ENCODE measurements at regions not wholly inside any gene's neighbourhood (a gene's known extent, or its start where the extent isn't known, plus 50 kb on each side); places are given as distances from the start of the nearest gene placed in this dataset.

GRCh38 chr18:38067086-38067485 is 501.5 kb upstream of the CELF4 start:
- Histone ChIP-seq H4K5ac (ENCODE audit: insufficient read length, low read depth, low read length) (no peak overlapping the region), H3K56ac (replicated peaks; ENCODE audit: insufficient read length, low read depth, low read length) (no peak overlapping the region), H3K18ac (ENCODE audit: extremely low read depth, low read length) (no peak overlapping the region), H4K8ac (ENCODE audit: extremely low read depth, insufficient read depth, low read length) (no peak overlapping the region), H2BK120ac (replicated peaks; ENCODE audit: low read depth, low read length) (no peak overlapping the region), H3K4ac (replicated peaks; ENCODE audit: insufficient read length, low read depth, low read length) (no peak overlapping the region), H3K14ac (ENCODE audit: insufficient read length) (no peak overlapping the region), H3K9ac (replicated peaks in 1 of 4; ENCODE audit: extremely low read depth in 1 of 4, low read depth in 3 of 4, low read length in 3 of 4) (no peak overlapping the region), H2BK15ac (ENCODE audit: low read length) (no peak overlapping the region), H3K4me2 (ENCODE audit: insufficient read depth in 1 of 2, low read depth in 2 of 2, low read length in 2 of 2) (no peak overlapping the region), H3K23me2 (ENCODE audit: low read depth, low read length) (no peaks in the 10 kb centered on the region), H3K23ac (ENCODE audit: insufficient read length) (no peak overlapping the region), H3K36me3 (ENCODE audit: control insufficient read depth in 2 of 4, insufficient read depth in 4 of 4, low read length in 3 of 4) (no peaks in the 10 kb centered on the region), H3K4me1 (replicated peaks in 1 of 4; ENCODE audit: control insufficient read depth in 3 of 4, insufficient read depth in 4 of 4, low read length in 3 of 4) (no peaks in the 10 kb centered on the region), H2BK12ac (ENCODE audit: low read depth, low read length) (no peak overlapping the region), H4K20me1 (replicated peaks in 1 of 2; ENCODE audit: control insufficient read depth in 1 of 2, insufficient read depth in 2 of 2, low read length in 2 of 2) (no peaks in the 10 kb centered on the region), H3K79me1 (ENCODE audit: low read depth, low read length) (no peaks in the 10 kb centered on the region), H2AK5ac (ENCODE audit: low read depth, low read length) (no peak overlapping the region), H2BK20ac (ENCODE audit: low read length) (no peak overlapping the region), H3K4me3 (ENCODE audit: extremely low read depth in 1 of 4, insufficient read depth in 2 of 4, low read depth in 3 of 4, low read length in 4 of 4) (no peak overlapping the region), H4K91ac (replicated peaks; ENCODE audit: insufficient read length, low read length) (no peak overlapping the region), H2BK5ac (ENCODE audit: low read depth, low read length) (no peak overlapping the region), H3K27me3 (replicated peaks in 1 of 4; ENCODE audit: control insufficient read depth in 3 of 4, extremely low read depth in 1 of 4, insufficient read depth in 3 of 4, low read length in 3 of 4) (no peaks in the 10 kb centered on the region), H3K9me3 (ENCODE audit: insufficient read depth in 2 of 2, low read depth in 1 of 2, low read length in 1 of 2) (peaks cover 0 to 4% of the 10 kb centered on the region in 2 experiments; a peak in 1 of 4 replicates), H2AFZ (ENCODE audit: low read length) (no peak overlapping the region), H3K27ac (ENCODE audit: low read depth, low read length) (no peak overlapping the region), H3K79me2 (ENCODE audit: control insufficient read depth in 1 of 2, insufficient read depth in 2 of 2, low read length in 2 of 2) (no peaks in the 10 kb centered on the region)
- POLR2A ChIA-PET (ENCODE audit: partially characterized antibody): no interaction called here
- WGBS, 2 experiments (ENCODE audit: extremely low coverage in 1 of 2, insufficient coverage in 1 of 2, insufficient read length in 1 of 2, insufficient replicate concordance in 2 of 2, low coverage in 1 of 2, low lambda C conversion rate in 2 of 2, missing lambda C conversion rate in 1 of 2): 95% methylated on average over 1 of the region's 1 CpG; no CpG with 5 or more reads in 1 of the 2 experiments
- CTCF ChIA-PET (ENCODE audit: partially characterized antibody): interaction anchor here (0.5 kb wide), 1 partner anchor 334 kb away, joined by 3 read pairs; no protein-coding TSS in a partner anchor
- no peak for FAIRE-seq
- no peak for DNase-seq (ENCODE audit: low read depth in 1 of 2, low spot score in 2 of 2)
- TF ChIP-seq TBP (IDR thresholded peaks at IDR 0.05; ENCODE audit: low read depth, low read length): no peak

All from H1 (cell line).